ENCODE measurements at regions not wholly inside any gene's neighbourhood (a gene's known extent, or its start where the extent isn't known, plus 50 kb on each side); places are given as distances from the start of the nearest gene placed in this dataset.

- ATAC-seq (ENCODE audit: low FRiP score in 2 of 2) (no peak), DNase-seq (no peak)
- H3K36me3 ChIP-seq = no peaks in the 10 kb centered on the region
- no peaks in the 10 kb centered on the region for H3K9me3 ChIP-seq
- no peaks in the 10 kb centered on the region for H3K27me3 ChIP-seq
- no peak overlapping the region for H3K4me3 ChIP-seq
- H3K4me1 ChIP-seq = no peaks in the 10 kb centered on the region
- TF ChIP-seq POLR2AphosphoS5 (IDR thresholded peaks at IDR 0.05) = no peak
- TF ChIP-seq POLR2A (IDR thresholded peaks at IDR 0.05) = no peak
- TF ChIP-seq, protein P1, sequence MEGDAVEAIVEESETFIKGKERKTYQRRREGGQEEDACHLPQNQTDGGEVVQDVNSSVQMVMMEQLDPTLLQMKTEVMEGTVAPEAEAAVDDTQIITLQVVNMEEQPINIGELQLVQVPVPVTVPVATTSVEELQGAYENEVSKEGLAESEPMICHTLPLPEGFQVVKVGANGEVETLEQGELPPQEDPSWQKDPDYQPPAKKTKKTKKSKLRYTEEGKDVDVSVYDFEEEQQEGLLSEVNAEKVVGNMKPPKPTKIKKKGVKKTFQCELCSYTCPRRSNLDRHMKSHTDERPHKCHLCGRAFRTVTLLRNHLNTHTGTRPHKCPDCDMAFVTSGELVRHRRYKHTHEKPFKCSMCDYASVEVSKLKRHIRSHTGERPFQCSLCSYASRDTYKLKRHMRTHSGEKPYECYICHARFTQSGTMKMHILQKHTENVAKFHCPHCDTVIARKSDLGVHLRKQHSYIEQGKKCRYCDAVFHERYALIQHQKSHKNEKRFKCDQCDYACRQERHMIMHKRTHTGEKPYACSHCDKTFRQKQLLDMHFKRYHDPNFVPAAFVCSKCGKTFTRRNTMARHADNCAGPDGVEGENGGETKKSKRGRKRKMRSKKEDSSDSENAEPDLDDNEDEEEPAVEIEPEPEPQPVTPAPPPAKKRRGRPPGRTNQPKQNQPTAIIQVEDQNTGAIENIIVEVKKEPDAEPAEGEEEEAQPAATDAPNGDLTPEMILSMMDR (IDR thresholded peaks at IDR 0.05) = no peak
- TF ChIP-seq EP300 (IDR thresholded peaks at IDR 0.05) = no peak
- no peak overlapping the region for H3K27ac ChIP-seq
- 82 to 91% methylated on average over 8 to 10 of the region's 10 CpGs for WGBS, 2 donors
These were observed 69.0 kb upstream of the ZNF536 start for GRCh38 chr19:30303131-30303654.

DNA sequence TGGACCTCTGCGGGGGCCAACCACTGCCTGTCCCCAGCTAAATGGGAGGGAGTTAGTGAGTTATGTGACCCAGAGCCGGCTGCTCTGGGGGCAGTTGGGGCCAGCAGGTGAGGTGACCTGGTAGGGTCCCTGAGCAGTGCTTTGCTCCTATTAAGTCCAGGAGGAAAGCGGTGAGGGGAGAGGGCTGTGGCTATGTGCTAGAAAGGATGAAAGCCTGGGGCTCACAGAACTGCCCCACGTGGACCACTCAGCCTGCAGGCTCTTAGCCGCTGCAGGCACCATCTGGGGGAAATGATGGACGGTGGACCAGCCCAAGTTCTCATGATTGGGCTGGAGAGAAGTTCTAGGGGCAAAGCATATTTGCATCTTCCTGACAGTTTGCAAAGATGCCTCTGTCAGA, 67.6 kb upstream of the ZNF536 start:
- Histone ChIP-seq H3K9me3 (no peaks in the 10 kb centered on the region), H3K27me3 (no peaks in the 10 kb centered on the region), H3K4me3 (no peak overlapping the region), H3K36me3 (no peaks in the 10 kb centered on the region), H3K4me1 (no peaks in the 10 kb centered on the region), H3K27ac (no peak overlapping the region)
- DNase-seq (no peak), ATAC-seq (ENCODE audit: low FRiP score in 2 of 2) (no peak)
- WGBS, 2 donors = 66 to 69% methylated on average over 6 of the region's 6 CpGs
- TF ChIP-seq EP300 (IDR thresholded peaks at IDR 0.05) (no peak), POLR2AphosphoS5 (IDR thresholded peaks at IDR 0.05) (no peak), POLR2A (IDR thresholded peaks at IDR 0.05) (no peak)
- TF ChIP-seq, protein P1 (IDR thresholded peaks at IDR 0.05) = no peak

DNA sequence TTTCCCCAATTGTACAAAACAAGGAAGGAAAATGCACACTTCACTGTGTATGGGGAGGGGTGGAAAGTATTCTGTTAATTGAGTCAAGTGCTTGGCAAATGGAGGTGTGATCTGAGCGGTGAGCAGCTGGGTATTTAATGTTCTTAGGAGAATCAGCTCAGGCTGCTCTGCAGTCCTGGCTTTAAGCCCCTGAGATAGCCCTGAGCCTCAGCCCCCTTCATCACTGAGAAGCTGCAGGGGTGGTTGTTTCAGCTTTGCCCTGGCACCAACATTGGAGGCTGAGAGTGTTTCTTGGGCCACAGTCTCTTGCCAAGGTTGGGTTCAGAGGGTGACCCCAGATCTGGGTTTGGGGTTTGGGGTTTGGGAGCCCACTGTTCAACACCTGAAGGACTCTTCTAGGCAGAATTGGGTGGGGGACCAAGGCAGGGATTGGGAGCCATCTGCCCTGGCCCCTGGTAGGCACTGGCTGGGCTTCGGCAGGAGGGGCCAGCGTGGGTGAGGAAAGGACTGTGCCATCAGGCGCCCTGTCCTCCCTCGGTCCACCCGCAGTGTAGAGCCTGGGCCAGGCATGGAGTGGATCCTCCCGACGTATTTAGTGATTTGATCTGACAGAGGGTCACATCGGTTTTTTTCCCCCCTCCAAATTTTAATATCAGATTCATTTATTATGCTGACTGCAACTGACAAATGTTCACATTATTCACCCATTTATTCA, 66.7 kb upstream of the ZNF536 start:
- TF ChIP-seq, protein P1 (IDR thresholded peaks at IDR 0.05) = no peak
- TF ChIP-seq POLR2AphosphoS5 (IDR thresholded peaks at IDR 0.05) (no peak), EP300 (IDR thresholded peaks at IDR 0.05) (no peak)
- ATAC-seq (ENCODE audit: low FRiP score in 2 of 2) (no peak), DNase-seq (no peak)
- H3K27me3 ChIP-seq = no peaks in the 10 kb centered on the region
- H3K4me1 ChIP-seq = no peaks in the 10 kb centered on the region
- H3K9me3 ChIP-seq = no peaks in the 10 kb centered on the region
- H3K27ac ChIP-seq = no peak overlapping the region
- whole genome bisulfite sequencing, 2 donors = 71 to 90% methylated on average over 6 to 9 of the region's 9 CpGs
- no peaks in the 10 kb centered on the region for H3K36me3 ChIP-seq
- no peak overlapping the region for H3K4me3 ChIP-seq

GRCh38 chr19:30307191-30307974, 64.8 kb upstream of the ZNF536 start:
- DNase-seq = no peak
- Histone ChIP-seq H3K27me3 (no peaks in the 10 kb centered on the region), H3K9me3 (no peaks in the 10 kb centered on the region), H3K36me3 (no peaks in the 10 kb centered on the region), H3K4me3 (no peak overlapping the region), H3K27ac (no peak overlapping the region), H3K4me1 (no peaks in the 10 kb centered on the region)
- no peak for TF ChIP-seq POLR2A (IDR thresholded peaks at IDR 0.05)
- TF ChIP-seq, protein P1 (IDR thresholded peaks at IDR 0.05) = no peak
- no peak for TF ChIP-seq POLR2AphosphoS5 (IDR thresholded peaks at IDR 0.05)
- TF ChIP-seq EP300 (IDR thresholded peaks at IDR 0.05) = no peak
- ATAC-seq (ENCODE audit: low FRiP score in 2 of 2) = no peak
- 64 to 68% methylated on average over 13 of the region's 13 CpGs for WGBS, 2 donors

Data from upper lobe of left lung (tissue), 6 donors.